K562 (cell line): ENCODE measurements at regions not wholly inside any gene's neighbourhood (a gene's known extent, or its start where the extent isn't known, plus 50 kb on each side); places are given as distances from the start of the nearest gene placed in this dataset.

Experiments used
- CREB1 ChIP-seq, 2 experiments: sonication (generic) in 1 of 2; formaldehyde crosslinking in 1 of 2; IDR thresholded peaks; 2 replicates each; pipeline versions ENCODE4 v1.6.1 to v1.8.0; 2012 to 2022; ENCODE audit warnings: inconsistent platforms in 1 of 2, mild to moderate bottlenecking in 1 of 2, missing genetic modification reagents in 1 of 2, moderate library complexity in 1 of 2
- EP400 ChIP-seq: fragments of 450-650 bp; IDR thresholded peaks from 2 replicates; pipeline ENCODE4 v1.6.1; 2017; ENCODE audit warnings: antibody characterized with exemption, mild to moderate bottlenecking, moderate library complexity
- SMAD4 ChIP-seq: fragments of 250-450 bp; sonication (Bioruptor Pico); conservative IDR thresholded peaks from 2 replicates; pipeline ENCODE4 v1.8.0; 2021; ENCODE audit warnings: inconsistent platforms, mild to moderate bottlenecking, moderate library complexity
- ZNF384 ChIP-seq: IDR thresholded peaks from 2 replicates; pipeline ENCODE4 v1.6.1; 2012; ENCODE audit warnings: low read depth, low read length, improper control_type of control experiment
- TF ChIP-seq, protein P1 (sequence below): sonication (generic); IDR thresholded peaks from 2 replicates; pipeline ENCODE4 v1.6.1; 2016
- TF ChIP-seq, protein P2 (sequence below), 2 experiments: fragments of 200-800 bp in 1 of 2; sonication (Bioruptor generic) in 1 of 2; sonication (generic) in 1 of 2; formaldehyde crosslinking in 1 of 2; IDR thresholded peaks in 1 of 2; conservative IDR thresholded peaks in 1 of 2; 2 replicates each; pipeline versions ENCODE4 v1.5.0 to v1.6.1; 2016 to 2020; ENCODE audit warnings: missing compliant biosample characterization in 1 of 2, missing genetic modification characterization in 1 of 2, missing genetic modification reagents in 1 of 2

DNA sequence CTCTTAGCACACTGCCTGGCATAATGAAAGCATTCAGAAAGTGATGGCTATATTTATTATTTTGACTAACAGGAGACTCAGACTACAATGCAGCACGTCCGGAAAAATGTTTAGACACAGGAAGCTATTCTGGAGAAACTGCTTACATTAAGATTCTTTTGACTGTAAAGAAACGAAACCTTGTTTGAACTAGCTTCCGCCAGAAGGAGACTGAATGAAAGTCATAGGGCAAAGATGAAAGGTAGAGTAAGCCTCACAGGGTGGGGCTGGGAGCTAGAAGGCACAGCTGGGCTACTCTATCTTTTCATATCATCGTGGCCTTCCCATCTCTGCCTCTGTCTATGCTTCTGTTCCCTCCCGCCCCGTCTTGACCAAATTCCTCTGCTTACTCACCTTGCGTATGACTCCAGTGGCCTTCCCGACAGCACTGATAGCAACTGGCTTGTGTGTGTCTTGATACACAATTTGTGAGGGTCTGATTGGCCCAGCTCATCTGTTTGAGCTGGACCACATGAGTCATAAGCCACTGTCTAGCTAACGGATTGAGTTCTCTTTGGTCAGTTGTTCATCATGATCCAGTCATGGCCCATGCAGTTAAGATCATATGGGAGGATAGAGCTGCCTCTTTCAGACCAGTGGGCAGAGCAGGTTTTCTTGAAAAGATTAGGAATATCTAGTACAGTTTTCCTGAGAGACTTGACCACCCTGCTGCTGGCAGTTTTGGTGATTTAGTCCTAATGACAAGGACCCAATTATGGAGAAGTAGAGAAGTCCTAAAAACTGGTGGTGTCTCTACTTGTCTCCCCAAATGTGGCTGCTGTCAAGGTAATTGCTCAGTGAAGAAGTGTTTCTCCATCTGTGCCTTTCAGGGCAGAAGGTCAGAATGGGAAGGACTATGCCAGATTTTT lies 151.5 kb upstream of the SLC38A2 start (continued):
- TF ChIP-seq CREB1 (IDR thresholded peaks at IDR 0.05), result 0 out of 2 replicates have a peak, but pooled peaks have one; percentile 41
- TF ChIP-seq CREB1 (CRISPR knock-in tag; IDR thresholded peaks at IDR 0.05), result peak; percentile 47; the same call in 1 of the 2 replicates
- TF ChIP-seq SMAD4 (CRISPR knock-in tag), result peak; percentile 51
- TF ChIP-seq, protein P1, sequence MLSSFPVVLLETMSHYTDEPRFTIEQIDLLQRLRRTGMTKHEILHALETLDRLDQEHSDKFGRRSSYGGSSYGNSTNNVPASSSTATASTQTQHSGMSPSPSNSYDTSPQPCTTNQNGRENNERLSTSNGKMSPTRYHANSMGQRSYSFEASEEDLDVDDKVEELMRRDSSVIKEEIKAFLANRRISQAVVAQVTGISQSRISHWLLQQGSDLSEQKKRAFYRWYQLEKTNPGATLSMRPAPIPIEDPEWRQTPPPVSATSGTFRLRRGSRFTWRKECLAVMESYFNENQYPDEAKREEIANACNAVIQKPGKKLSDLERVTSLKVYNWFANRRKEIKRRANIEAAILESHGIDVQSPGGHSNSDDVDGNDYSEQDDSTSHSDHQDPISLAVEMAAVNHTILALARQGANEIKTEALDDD, result peak; percentile 90; the same call in 1 of the 2 replicates
- TF ChIP-seq, protein P2, sequence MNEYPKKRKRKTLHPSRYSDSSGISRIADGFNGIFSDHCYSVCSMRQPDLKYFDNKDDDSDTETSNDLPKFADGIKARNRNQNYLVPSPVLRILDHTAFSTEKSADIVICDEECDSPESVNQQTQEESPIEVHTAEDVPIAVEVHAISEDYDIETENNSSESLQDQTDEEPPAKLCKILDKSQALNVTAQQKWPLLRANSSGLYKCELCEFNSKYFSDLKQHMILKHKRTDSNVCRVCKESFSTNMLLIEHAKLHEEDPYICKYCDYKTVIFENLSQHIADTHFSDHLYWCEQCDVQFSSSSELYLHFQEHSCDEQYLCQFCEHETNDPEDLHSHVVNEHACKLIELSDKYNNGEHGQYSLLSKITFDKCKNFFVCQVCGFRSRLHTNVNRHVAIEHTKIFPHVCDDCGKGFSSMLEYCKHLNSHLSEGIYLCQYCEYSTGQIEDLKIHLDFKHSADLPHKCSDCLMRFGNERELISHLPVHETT (CRISPR knock-in tag; conservative IDR thresholded peaks at IDR 0.05 in 1 of 2, IDR thresholded peaks at IDR 0.05 in 1 of 2), result 0 out of 4 replicates have a peak, but pooled peaks of 1 of the 2 experiments have one; percentile 18
- no peak for TF ChIP-seq ZNF384
- TF ChIP-seq EP400, result peak; percentile 39; the same call in 1 of the 2 replicates
